OCI-LY1 (cell line): ENCODE measurements at regions not wholly inside any gene's neighbourhood (a gene's known extent, or its start where the extent isn't known, plus 50 kb on each side); places are given as distances from the start of the nearest gene placed in this dataset.

Source experiments
- H2AFZ ChIP-seq: fragments of 200-600 bp; sonication (generic), shearing (Covaris generic); 2 replicates; pipeline ENCODE4 v1.6.0; 2014; ENCODE audit warnings: antibody characterized with exemption, mild to moderate bottlenecking, low read length
- H3F3A ChIP-seq: fragments of 200-600 bp; sonication (generic), shearing (Covaris generic); 2 replicates; pipeline ENCODE4 v1.6.0; 2014; ENCODE audit warnings: mild to moderate bottlenecking, antibody characterized with exemption, low read length, moderate library complexity; ENCODE audit not compliant: insufficient read depth
- H3K27ac ChIP-seq: fragments of 200-600 bp; sonication (generic); 2 replicates; pipeline ENCODE4 v1.5.1; 2014; ENCODE audit warnings: low read length, mixed run types, mild to moderate bottlenecking, low read depth; ENCODE audit not compliant: poor library complexity, severe bottlenecking
- H3K27me3 ChIP-seq: fragments of 200-600 bp; sonication (generic); 2 replicates; pipeline ENCODE4 v1.6.0; 2014; ENCODE audit warnings: antibody characterized with exemption, mild to moderate bottlenecking, low read length, moderate library complexity; ENCODE audit not compliant: insufficient read depth
- H3K36me3 ChIP-seq: fragments of 200-600 bp; sonication (generic); 2 replicates; pipeline ENCODE4 v1.6.1; 2014; ENCODE audit warnings: mild to moderate bottlenecking, antibody characterized with exemption, low read length, moderate library complexity, mixed read lengths; ENCODE audit not compliant: insufficient read depth
- H3K4me1 ChIP-seq: fragments of 200-600 bp; sonication (generic); 2 replicates; pipeline ENCODE4 v1.5.1; 2014; ENCODE audit warnings: mild to moderate bottlenecking, low read length, moderate library complexity; ENCODE audit not compliant: insufficient read depth, severe bottlenecking
- H3K4me2 ChIP-seq: fragments of 200-600 bp; sonication (generic), shearing (Covaris generic); 2 replicates; pipeline ENCODE4 v1.6.1; 2014; ENCODE audit warnings: low read length
- H3K4me3 ChIP-seq: fragments of 200-600 bp; sonication (generic); 2 replicates; pipeline ENCODE4 v1.5.1; 2014; ENCODE audit warnings: low read length, low read depth, mild to moderate bottlenecking, mixed read lengths; ENCODE audit not compliant: poor library complexity, severe bottlenecking
- H3K79me2 ChIP-seq: fragments of 200-600 bp; shearing (Covaris generic); 2 replicates; pipeline ENCODE4 v1.6.1; 2016; ENCODE audit warnings: mixed run types, low read length, mixed read lengths; ENCODE audit not compliant: insufficient read depth
- H3K9ac ChIP-seq: fragments of 200-600 bp; sonication (generic), shearing (Covaris generic); 2 replicates; pipeline ENCODE4 v1.6.1; 2014; ENCODE audit warnings: mild to moderate bottlenecking, low read length, mixed read lengths
- H3K9me2 ChIP-seq: fragments of 200-600 bp; sonication (generic), shearing (Covaris generic); 2 replicates; pipeline ENCODE4 v1.6.1; 2014; ENCODE audit warnings: low read depth, mild to moderate bottlenecking, low read length, mixed read lengths
- H3K9me3 ChIP-seq: fragments of 200-600 bp; shearing (Covaris generic); 2 replicates; pipeline ENCODE4 v1.6.1; 2014; ENCODE audit warnings: low read length, mixed read lengths
- H4K20me1 ChIP-seq: fragments of 200-600 bp; sonication (generic), shearing (Covaris generic); 2 replicates; pipeline ENCODE4 v1.6.0; 2016; ENCODE audit warnings: mild to moderate bottlenecking, low read length; ENCODE audit not compliant: insufficient read depth
- CTCF ChIP-seq: fragments of 200-600 bp; sonication (generic), shearing (Covaris generic); IDR thresholded peaks from 2 replicates; pipeline ENCODE4 v1.5.1; 2017; ENCODE audit warnings: mild to moderate bottlenecking, antibody characterized with exemption, low read length, moderate library complexity, mixed read lengths
- EZH2 ChIP-seq: fragments of 200-600 bp; sonication (generic), shearing (Covaris generic); IDR thresholded peaks from 2 replicates; pipeline ENCODE4 v1.8.0; 2017; ENCODE audit warnings: borderline replicate concordance, mixed run types, mild to moderate bottlenecking, antibody characterized with exemption, low read length, moderate library complexity, mixed read lengths

GRCh38 chr4:151921386-151921785, 160.6 kb upstream of the GATB start:
- Histone ChIP-seq H3K79me2 (no peaks in the 10 kb centered on the region), H3K27ac (no peak overlapping the region), H3K4me3 (no peak overlapping the region), H4K20me1 (no peaks in the 10 kb centered on the region), H2AFZ (no peak overlapping the region), H3K9me3 (no peaks in the 10 kb centered on the region), H3K9ac (no peak overlapping the region), H3K4me2 (no peak overlapping the region), H3K4me1 (no peaks in the 10 kb centered on the region), H3K27me3 (no peaks in the 10 kb centered on the region), H3K36me3 (no peaks in the 10 kb centered on the region), H3K9me2 (no peaks in the 10 kb centered on the region), H3F3A (no peaks in the 10 kb centered on the region)
- TF ChIP-seq CTCF (no peak), EZH2 (no peak)

GRCh38 chr4:151917145-151917734, 156.4 kb upstream of the GATB start:
- Histone ChIP-seq H3K79me2 (no peaks in the 10 kb centered on the region), H4K20me1 (no peaks in the 10 kb centered on the region), H3K27ac (no peak overlapping the region), H2AFZ (no peak overlapping the region), H3K9me2 (no peaks in the 10 kb centered on the region), H3F3A (no peaks in the 10 kb centered on the region), H3K4me2 (no peak overlapping the region), H3K9me3 (no peaks in the 10 kb centered on the region), H3K4me1 (no peaks in the 10 kb centered on the region), H3K9ac (no peak overlapping the region), H3K36me3 (no peaks in the 10 kb centered on the region), H3K4me3 (no peak overlapping the region), H3K27me3 (no peaks in the 10 kb centered on the region)
- TF ChIP-seq EZH2: no peak
- no peak for TF ChIP-seq CTCF

GRCh38 chr4:151912632-151913031, 151.8 kb upstream of the GATB start:
- TF ChIP-seq EZH2 (no peak), CTCF (no peak)
- Histone ChIP-seq H4K20me1 (no peaks in the 10 kb centered on the region), H3K9me3 (no peaks in the 10 kb centered on the region), H2AFZ (no peak overlapping the region), H3K36me3 (no peaks in the 10 kb centered on the region), H3K79me2 (no peaks in the 10 kb centered on the region), H3K4me3 (no peak overlapping the region), H3K9ac (no peak overlapping the region), H3K27me3 (no peaks in the 10 kb centered on the region; the same call in 1 of the 2 replicates), H3F3A (no peaks in the 10 kb centered on the region), H3K4me2 (no peak overlapping the region), H3K27ac (no peak overlapping the region), H3K4me1 (no peaks in the 10 kb centered on the region), H3K9me2 (no peaks in the 10 kb centered on the region)
